GM12872 (cell line): ENCODE measurements at regions not wholly inside any gene's neighbourhood (a gene's known extent, or its start where the extent isn't known, plus 50 kb on each side); places are given as distances from the start of the nearest gene placed in this dataset.

Experiments
- CTCF ChIP-seq: IDR thresholded peaks from 3 replicates; pipeline ENCODE4 v1.5.1; 2011; ENCODE audit warnings: low read depth, mild to moderate bottlenecking, low read length, moderate library complexity; ENCODE audit not compliant: insufficient read depth

GRCh38 chr14:48643241-48643640 lies 942.9 kb downstream of the RPS29 start:
- no peak for TF ChIP-seq CTCF

GRCh38 chr14:48628870-48629269 lies 953.5 kb upstream of the MDGA2 start:
- no peak for TF ChIP-seq CTCF

GRCh38 chr14:48622980-48623379 lies 947.6 kb upstream of the MDGA2 start:
- TF ChIP-seq CTCF = no peak

- no peak for TF ChIP-seq CTCF
Observed at GRCh38 chr14:48618057-48618456, 942.7 kb upstream of the MDGA2 start.

- TF ChIP-seq CTCF = no peak
Observed at GRCh38 chr14:48616931-48617330, 941.5 kb upstream of the MDGA2 start.

- no peak for TF ChIP-seq CTCF
Observed at GRCh38 chr14:48615618-48616017, 940.2 kb upstream of the MDGA2 start.

GRCh38 chr14:48614003-48614402 lies 938.6 kb upstream of the MDGA2 start:
- TF ChIP-seq CTCF = no peak

- no peak for TF ChIP-seq CTCF
Observed at GRCh38 chr14:48598458-48598857, 923.1 kb upstream of the MDGA2 start.
